Gastrocnemius medialis (tissue), 4 donors: ENCODE measurements at regions not wholly inside any gene's neighbourhood (a gene's known extent, or its start where the extent isn't known, plus 50 kb on each side); places are given as distances from the start of the nearest gene placed in this dataset.

Source experiments
- CTCF ChIP-seq, 5 experiments: fragments of 450-650 bp in 3 of 5; fragments of 200-600 bp in 2 of 5; sonication (generic) in 2 of 5; IDR thresholded peaks in 4 of 5; conservative IDR thresholded peaks in 1 of 5; 1 replicate in 4 of 5; 2 replicates in 1 of 5; pipeline ENCODE4 v1.5.1; 2016 to 2019; ENCODE audit warnings: antibody characterized with exemption in 5 of 5, mild to moderate bottlenecking in 3 of 5, moderate library complexity in 3 of 5
- POLR2A ChIP-seq, 2 donors: fragments of 450-650 bp; IDR thresholded peaks; one replicate each; pipeline ENCODE4 v1.6.1; 2017; ENCODE audit warnings: antibody characterized with exemption in 2 of 2, mild to moderate bottlenecking in 2 of 2, moderate library complexity in 2 of 2

GRCh38 chr3:31305340-31305739 is 227.4 kb upstream of the STT3B start:
- TF ChIP-seq POLR2A (IDR thresholded peaks at IDR 0.05) (no peak), CTCF (IDR thresholded peaks at IDR 0.05 in 4 of 5, conservative IDR thresholded peaks at IDR 0.05 in 1 of 5) (no peak)
